ENCODE measurements at regions not wholly inside any gene's neighbourhood (a gene's known extent, or its start where the extent isn't known, plus 50 kb on each side); places are given as distances from the start of the nearest gene placed in this dataset.

DNA sequence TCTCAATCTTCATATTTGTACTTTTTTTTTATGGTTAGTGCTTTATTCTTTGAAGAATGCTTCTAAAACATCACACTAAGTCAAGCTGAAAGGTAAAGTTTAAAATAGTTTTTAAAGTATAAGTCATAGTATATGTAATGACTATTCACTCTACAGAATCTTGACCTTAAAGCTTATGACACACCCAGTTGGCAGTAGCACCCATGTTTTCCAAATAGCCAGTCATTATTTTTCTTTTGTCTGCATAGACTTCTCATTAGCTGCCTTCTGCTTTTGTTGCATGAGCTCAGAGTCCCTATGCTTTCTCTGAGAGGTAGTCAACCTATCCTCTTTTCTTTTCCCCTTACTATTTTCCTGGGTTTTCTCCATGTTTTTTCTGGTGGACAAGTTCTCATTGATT is 231.5 kb downstream of the PCDH18 start:
- no peak overlapping the region for H3K27ac ChIP-seq (ENCODE audit: low read length)
- no peak for ATAC-seq
- H3K27me3 Mint-ChIP-seq (ENCODE audit: low read depth in 2 of 2) = no peaks in the 10 kb centered on the region
- no peak overlapping the region for H3K27ac Mint-ChIP-seq
- H3K27me3 ChIP-seq (ENCODE audit: control insufficient read depth, insufficient read depth, low read length) = no peaks in the 10 kb centered on the region
- intact Hi-C loops (cut with micrococcal nuclease) = no loop called here
- peaks cover 6% of the 10 kb centered on the region for H3K9me3 ChIP-seq (ENCODE audit: control insufficient read depth, insufficient read depth, low read length)
- peaks cover 17 to 22% of the 10 kb centered on the region in 2 donors for H3K9me3 Mint-ChIP-seq
- H3K4me1 Mint-ChIP-seq = no peaks in the 10 kb centered on the region
- H3K4me1 ChIP-seq (ENCODE audit: control insufficient read depth, insufficient read depth, low read length) = no peaks in the 10 kb centered on the region
- H3K36me3 Mint-ChIP-seq = peaks cover 7% of the 10 kb centered on the region
- TF ChIP-seq, protein P1, sequence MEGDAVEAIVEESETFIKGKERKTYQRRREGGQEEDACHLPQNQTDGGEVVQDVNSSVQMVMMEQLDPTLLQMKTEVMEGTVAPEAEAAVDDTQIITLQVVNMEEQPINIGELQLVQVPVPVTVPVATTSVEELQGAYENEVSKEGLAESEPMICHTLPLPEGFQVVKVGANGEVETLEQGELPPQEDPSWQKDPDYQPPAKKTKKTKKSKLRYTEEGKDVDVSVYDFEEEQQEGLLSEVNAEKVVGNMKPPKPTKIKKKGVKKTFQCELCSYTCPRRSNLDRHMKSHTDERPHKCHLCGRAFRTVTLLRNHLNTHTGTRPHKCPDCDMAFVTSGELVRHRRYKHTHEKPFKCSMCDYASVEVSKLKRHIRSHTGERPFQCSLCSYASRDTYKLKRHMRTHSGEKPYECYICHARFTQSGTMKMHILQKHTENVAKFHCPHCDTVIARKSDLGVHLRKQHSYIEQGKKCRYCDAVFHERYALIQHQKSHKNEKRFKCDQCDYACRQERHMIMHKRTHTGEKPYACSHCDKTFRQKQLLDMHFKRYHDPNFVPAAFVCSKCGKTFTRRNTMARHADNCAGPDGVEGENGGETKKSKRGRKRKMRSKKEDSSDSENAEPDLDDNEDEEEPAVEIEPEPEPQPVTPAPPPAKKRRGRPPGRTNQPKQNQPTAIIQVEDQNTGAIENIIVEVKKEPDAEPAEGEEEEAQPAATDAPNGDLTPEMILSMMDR (IDR thresholded peaks at IDR 0.05) = no peak
- no peaks in the 10 kb centered on the region for H3K36me3 ChIP-seq (ENCODE audit: control insufficient read depth, insufficient read depth, low read length)
- no peak overlapping the region for H3K4me3 ChIP-seq (ENCODE audit: low read length)
- no peak overlapping the region for H3K4me3 Mint-ChIP-seq
- DNase-seq = no peak

DNA sequence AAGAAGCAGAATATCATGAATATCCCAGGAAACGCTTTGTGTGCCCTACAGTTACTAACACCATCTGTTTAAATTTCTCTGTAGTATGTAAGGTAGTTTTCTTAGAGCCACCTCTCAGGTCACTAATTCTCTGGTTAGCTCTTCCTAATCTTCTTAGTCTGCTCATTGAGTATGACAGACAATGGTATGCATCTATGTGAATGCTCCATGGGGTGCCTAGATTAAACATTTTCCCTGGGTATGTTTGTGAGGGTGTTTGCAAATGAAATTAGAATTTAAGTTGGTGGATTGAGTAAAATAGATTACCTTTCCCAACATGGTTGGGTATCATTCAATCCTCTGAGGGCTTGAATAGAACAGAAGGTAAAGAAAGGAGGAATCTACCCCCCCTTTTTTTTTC is 233.0 kb downstream of the PCDH18 start:
- no peaks in the 10 kb centered on the region for H3K4me1 ChIP-seq (ENCODE audit: control insufficient read depth, insufficient read depth, low read length)
- DNase-seq (no peak), ATAC-seq (no peak)
- H3K4me3 ChIP-seq (ENCODE audit: low read length) = no peak overlapping the region
- no peak overlapping the region for H3K27ac ChIP-seq (ENCODE audit: low read length)
- peaks cover 6% of the 10 kb centered on the region for H3K9me3 ChIP-seq (ENCODE audit: control insufficient read depth, insufficient read depth, low read length)
- H3K4me3 Mint-ChIP-seq = no peak overlapping the region
- H3K9me3 Mint-ChIP-seq = peaks cover 15 to 27% of the 10 kb centered on the region in 2 donors
- TF ChIP-seq, protein P1 (IDR thresholded peaks at IDR 0.05) = no peak
- intact Hi-C loops (cut with micrococcal nuclease) = no loop called here
- H3K27ac Mint-ChIP-seq = no peak overlapping the region
- peaks cover 7% of the 10 kb centered on the region for H3K36me3 Mint-ChIP-seq
- no peaks in the 10 kb centered on the region for H3K4me1 Mint-ChIP-seq
- H3K27me3 Mint-ChIP-seq (ENCODE audit: low read depth in 2 of 2) = no peaks in the 10 kb centered on the region
- no peaks in the 10 kb centered on the region for H3K36me3 ChIP-seq (ENCODE audit: control insufficient read depth, insufficient read depth, low read length)
- H3K27me3 ChIP-seq (ENCODE audit: control insufficient read depth, insufficient read depth, low read length) = no peaks in the 10 kb centered on the region
- 88% methylated on average over 1 of the region's 1 CpG for WGBS (ENCODE audit: insufficient coverage)

DNA sequence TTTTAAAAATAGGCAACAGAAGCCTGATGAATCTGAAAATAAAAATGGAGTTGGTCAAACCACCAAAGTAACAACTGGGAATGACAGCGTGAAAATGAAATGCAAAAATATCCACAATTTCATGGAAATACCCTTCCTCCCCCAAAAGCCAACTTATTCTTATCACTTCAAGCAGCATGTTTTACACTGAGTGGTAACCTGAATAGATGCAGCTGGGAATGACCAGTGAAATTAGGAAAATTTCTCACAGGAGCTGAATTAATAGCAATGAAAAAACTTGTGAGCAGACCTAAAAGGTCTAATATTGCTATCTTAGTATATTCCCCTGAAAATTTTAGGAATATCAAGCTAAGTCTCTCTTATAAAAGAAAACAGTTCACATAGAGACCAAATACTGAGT is 239.0 kb downstream of the PCDH18 start:
- TF ChIP-seq, protein P1 (IDR thresholded peaks at IDR 0.05) = no peak
- Mint-ChIP-seq H3K27ac (no peak overlapping the region), H3K4me1 (no peaks in the 10 kb centered on the region), H3K36me3 (no peaks in the 10 kb centered on the region), H3K27me3 (ENCODE audit: low read depth in 2 of 2) (no peaks in the 10 kb centered on the region), H3K9me3 (peaks cover 15 to 20% of the 10 kb centered on the region in 2 donors), H3K4me3 (no peak overlapping the region)
- intact Hi-C loops (cut with micrococcal nuclease) = no loop called here
- Histone ChIP-seq H3K9me3 (ENCODE audit: control insufficient read depth, insufficient read depth, low read length) (no peaks in the 10 kb centered on the region), H3K27me3 (ENCODE audit: control insufficient read depth, insufficient read depth, low read length) (no peaks in the 10 kb centered on the region), H3K36me3 (ENCODE audit: control insufficient read depth, insufficient read depth, low read length) (no peaks in the 10 kb centered on the region), H3K27ac (ENCODE audit: low read length) (no peak overlapping the region), H3K4me1 (ENCODE audit: control insufficient read depth, insufficient read depth, low read length) (no peaks in the 10 kb centered on the region), H3K4me3 (ENCODE audit: low read length) (no peak overlapping the region)
- ATAC-seq = no peak
- no peak for DNase-seq
- WGBS (ENCODE audit: insufficient coverage) = 88% methylated on average over 1 of the region's 1 CpG

DNA sequence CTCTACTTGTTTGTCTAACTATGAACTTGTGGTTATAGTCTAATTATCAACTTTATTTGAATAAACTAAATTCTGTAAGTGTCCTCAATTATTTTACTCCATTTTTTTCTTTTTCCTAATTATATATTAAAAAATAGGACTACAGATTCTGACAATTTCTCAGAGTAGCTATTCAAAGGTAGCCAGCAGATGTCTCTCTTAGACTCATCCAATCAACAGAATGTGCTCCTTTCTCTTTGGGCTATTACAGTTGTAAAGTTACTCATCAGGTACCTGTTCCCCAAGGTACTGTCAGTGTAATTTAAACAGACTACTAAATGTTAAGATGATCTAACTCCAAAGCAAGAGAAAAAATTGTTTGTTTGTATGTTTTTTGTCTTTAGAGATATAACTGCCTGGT is 248.6 kb downstream of the PCDH18 start:
- Histone ChIP-seq H3K4me1 (ENCODE audit: control insufficient read depth, insufficient read depth, low read length) (no peaks in the 10 kb centered on the region), H3K9me3 (ENCODE audit: control insufficient read depth, insufficient read depth, low read length) (no peaks in the 10 kb centered on the region), H3K4me3 (ENCODE audit: low read length) (no peak overlapping the region), H3K36me3 (ENCODE audit: control insufficient read depth, insufficient read depth, low read length) (no peaks in the 10 kb centered on the region), H3K27me3 (ENCODE audit: control insufficient read depth, insufficient read depth, low read length) (no peaks in the 10 kb centered on the region), H3K27ac (ENCODE audit: low read length) (no peak overlapping the region)
- H3K4me3 Mint-ChIP-seq = no peak overlapping the region
- H3K36me3 Mint-ChIP-seq = no peaks in the 10 kb centered on the region
- H3K9me3 Mint-ChIP-seq = peaks cover 15 to 18% of the 10 kb centered on the region in 2 donors
- H3K27ac Mint-ChIP-seq = no peak overlapping the region
- no peaks in the 10 kb centered on the region for H3K4me1 Mint-ChIP-seq
- H3K27me3 Mint-ChIP-seq (ENCODE audit: low read depth in 2 of 2) = no peaks in the 10 kb centered on the region
- no peak for DNase-seq
- intact Hi-C loops (cut with micrococcal nuclease) = no loop called here
- no peak for ATAC-seq
- TF ChIP-seq, protein P1 (IDR thresholded peaks at IDR 0.05) = no peak

Data from natural killer cell (primary cell).